Mucosa of descending colon (tissue), 3 donors: ENCODE measurements at regions not wholly inside any gene's neighbourhood (a gene's known extent, or its start where the extent isn't known, plus 50 kb on each side); places are given as distances from the start of the nearest gene placed in this dataset.
A peak's percentile ranks its signal among the peaks of the same experiment; 100 is the strongest.

Source experiments
- ATAC-seq: fragments of 200-7000 bp; cut with Tn5 transposase; one replicate; pipeline ENCODE4 v1.9.1; 2020; ENCODE audit warnings: mild to moderate bottlenecking, moderate library complexity
- DNase-seq, 3 donors: peaks; one replicate each; pipeline ENCODE4 v3.0.0-alpha.2; 2020
- H3K36me3 ChIP-seq: fragments of 200-600 bp; one replicate; pipeline ENCODE4 v1.8.0; 2021; ENCODE audit warnings: low read depth, mild to moderate bottlenecking
- H3K4me1 ChIP-seq: fragments of 200-600 bp; one replicate; pipeline ENCODE4 v1.8.0; 2021; ENCODE audit warnings: low read depth, mild to moderate bottlenecking
- H3K4me3 ChIP-seq: fragments of 200-600 bp; one replicate; pipeline ENCODE4 v1.8.0; 2021; ENCODE audit warnings: mild to moderate bottlenecking
- H3K9me3 ChIP-seq: fragments of 200-600 bp; one replicate; pipeline ENCODE4 v1.8.0; 2021; ENCODE audit warnings: mild to moderate bottlenecking
- intact Hi-C, 2 donors: fragments of 100-400 bp; cut with DNase I in 1 of 2; cut with micrococcal nuclease in 1 of 2; formaldehyde crosslinking; loops; one replicate each; pipeline versions ENCODE4 v1.11.0 to v1.11.1; 2022; cut with DNase I, micrococcal nuclease
- TF ChIP-seq, protein P1 (sequence below): fragments of 200-600 bp; IDR thresholded peaks from one replicate; pipeline ENCODE4 v1.8.0; 2022; ENCODE audit warnings: antibody characterized with exemption, mild to moderate bottlenecking
- donor health status: DM: no; HTN: no; CAD: no; lungs with moderate emphysema.
- donor health status: DM: no; HTN: no; CAD: no.
- donor health status: DM: no; HTN: yes; CAD: no.

DNA sequence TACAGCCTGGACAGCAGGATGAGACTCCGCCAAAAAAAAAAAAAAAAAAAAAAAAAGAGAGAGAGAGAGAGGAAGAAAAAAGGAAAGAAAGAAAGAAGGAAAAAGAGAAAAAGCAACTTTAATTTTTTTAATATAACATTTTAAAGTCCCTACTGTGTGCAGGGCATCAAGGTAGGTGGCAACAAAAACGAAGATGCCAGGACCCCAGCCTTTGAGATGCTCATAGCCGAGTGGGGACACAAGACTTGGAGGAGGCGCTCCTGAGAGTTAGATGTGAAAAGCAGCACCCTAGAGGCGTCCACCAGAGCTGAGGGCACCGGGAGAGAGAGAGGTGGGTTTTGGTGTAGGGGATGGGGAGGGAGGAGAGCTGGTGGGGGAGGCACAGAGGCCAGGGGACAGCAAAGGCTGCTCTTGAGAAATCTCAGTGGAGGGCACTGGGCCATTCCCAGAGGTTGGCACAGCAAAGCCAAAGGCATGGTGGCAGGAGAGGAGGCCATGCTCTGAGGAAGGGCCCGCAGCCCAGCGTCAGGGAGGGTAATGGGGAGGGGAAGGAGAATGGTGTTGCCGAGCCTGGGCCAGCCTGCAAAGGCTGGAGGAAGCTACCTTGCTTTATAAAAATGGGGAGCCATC is 135.6 kb downstream of the C9orf50 start:
- intact Hi-C loops: loop anchor here in 1 of 2 donors (10.0 kb wide), 2 partner anchors 120 to 310 kb away; partner anchors contain the start of gene IER5L
- Histone ChIP-seq H3K9me3 (no peaks in the 10 kb centered on the region), H3K4me3 (no peak overlapping the region), H3K36me3 (no peaks in the 10 kb centered on the region), H3K4me1 (peaks cover 32% of the 10 kb centered on the region)
- TF ChIP-seq, protein P1, sequence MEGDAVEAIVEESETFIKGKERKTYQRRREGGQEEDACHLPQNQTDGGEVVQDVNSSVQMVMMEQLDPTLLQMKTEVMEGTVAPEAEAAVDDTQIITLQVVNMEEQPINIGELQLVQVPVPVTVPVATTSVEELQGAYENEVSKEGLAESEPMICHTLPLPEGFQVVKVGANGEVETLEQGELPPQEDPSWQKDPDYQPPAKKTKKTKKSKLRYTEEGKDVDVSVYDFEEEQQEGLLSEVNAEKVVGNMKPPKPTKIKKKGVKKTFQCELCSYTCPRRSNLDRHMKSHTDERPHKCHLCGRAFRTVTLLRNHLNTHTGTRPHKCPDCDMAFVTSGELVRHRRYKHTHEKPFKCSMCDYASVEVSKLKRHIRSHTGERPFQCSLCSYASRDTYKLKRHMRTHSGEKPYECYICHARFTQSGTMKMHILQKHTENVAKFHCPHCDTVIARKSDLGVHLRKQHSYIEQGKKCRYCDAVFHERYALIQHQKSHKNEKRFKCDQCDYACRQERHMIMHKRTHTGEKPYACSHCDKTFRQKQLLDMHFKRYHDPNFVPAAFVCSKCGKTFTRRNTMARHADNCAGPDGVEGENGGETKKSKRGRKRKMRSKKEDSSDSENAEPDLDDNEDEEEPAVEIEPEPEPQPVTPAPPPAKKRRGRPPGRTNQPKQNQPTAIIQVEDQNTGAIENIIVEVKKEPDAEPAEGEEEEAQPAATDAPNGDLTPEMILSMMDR: no peak
- no peak for DNase-seq
- ATAC-seq: no peak

DNA sequence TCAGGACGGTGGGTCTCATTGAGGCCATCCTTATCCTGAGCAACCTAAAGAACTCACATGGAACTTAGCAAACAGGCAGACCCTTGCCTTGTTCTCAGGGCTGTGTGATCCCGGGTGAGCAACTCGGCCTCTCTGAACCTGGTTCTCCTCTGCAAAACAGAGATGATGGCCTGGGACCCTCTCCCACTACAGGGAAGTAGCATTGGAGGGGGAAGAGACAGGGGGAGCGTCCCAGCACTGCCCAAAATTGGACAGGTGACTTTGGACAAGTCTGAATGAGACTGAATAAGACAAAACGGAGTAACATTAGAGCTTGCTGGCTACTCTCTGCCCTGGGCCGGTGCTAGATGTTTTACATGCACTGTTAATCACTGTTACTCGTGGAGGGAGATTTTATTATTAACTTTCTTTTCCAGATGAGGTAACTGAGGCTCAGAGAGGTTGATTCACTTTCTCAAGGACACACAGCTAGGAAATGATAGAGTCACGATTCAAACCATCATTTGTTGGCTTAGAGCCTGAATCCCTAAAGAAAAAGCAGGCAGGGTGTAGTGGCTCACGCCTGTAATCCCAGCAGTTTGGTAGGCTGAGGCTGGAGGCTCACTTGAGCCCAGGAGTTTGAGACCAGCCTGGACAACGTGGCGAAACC is 136.4 kb downstream of the C9orf50 start:
- TF ChIP-seq, protein P1: no peak
- intact Hi-C loops: loop anchor here in 1 of 2 donors (10.0 kb wide), 2 partner anchors 120 to 310 kb away; partner anchors contain the start of gene IER5L
- Histone ChIP-seq H3K4me3 (no peak overlapping the region), H3K36me3 (no peaks in the 10 kb centered on the region), H3K4me1 (peaks cover 24% of the 10 kb centered on the region), H3K9me3 (no peaks in the 10 kb centered on the region)
- DNase-seq: no peak
- ATAC-seq: no peak

DNA sequence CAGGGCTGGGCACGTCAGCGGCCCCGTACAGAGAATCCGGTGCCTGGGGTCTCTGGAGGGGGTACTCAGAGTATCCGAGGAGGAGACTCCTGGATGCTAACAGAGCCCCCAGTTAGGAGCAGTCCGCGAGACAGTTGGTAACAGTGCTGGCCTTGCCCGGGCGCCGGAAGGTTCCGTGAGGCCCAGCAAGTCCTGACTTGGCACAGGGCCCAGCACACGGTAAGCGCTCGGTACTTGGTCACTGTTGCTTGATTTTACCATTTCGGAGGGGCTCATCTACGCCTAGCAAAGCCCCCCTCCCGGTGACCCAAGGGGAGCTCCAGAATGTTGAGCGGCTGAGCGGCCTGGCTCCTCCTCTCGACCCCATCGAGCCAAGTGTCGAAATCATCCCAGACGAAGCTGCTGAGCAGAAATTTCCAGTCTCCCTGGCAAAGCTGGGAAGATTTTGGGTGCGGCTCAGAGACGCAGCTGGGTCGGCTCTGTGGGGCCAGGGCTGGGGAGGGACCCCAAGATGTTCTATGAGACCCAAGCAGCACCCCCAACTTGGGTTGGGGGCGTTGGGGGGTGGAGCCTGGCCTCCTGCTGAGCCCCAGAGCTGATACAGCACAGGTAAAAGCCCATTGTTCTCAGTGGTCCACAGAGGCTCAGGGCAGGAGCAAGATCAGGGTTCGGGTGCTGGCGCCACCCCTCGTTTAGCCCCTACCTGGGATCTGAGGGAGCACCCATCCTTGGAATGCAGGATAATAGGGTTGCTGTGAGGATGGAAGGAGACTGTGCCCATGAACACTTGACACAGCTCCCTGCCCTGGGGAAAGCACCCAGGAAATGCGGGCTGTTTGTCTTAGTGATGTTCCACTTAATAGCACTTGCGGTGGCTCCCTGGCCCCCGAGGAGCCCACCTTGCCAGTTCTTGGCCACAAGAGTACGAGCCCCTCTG is 137.2 kb downstream of the C9orf50 start:
- H3K36me3 ChIP-seq: no peaks in the 10 kb centered on the region
- H3K4me3 ChIP-seq: no peak overlapping the region
- intact Hi-C loops: loop anchor here in 1 of 2 donors (10.0 kb wide), 2 partner anchors 121 to 309 kb away; partner anchors contain the start of gene IER5L
- peaks cover 17% of the 10 kb centered on the region for H3K4me1 ChIP-seq
- no peaks in the 10 kb centered on the region for H3K9me3 ChIP-seq
- TF ChIP-seq, protein P1: no peak
- DNase-seq (peak; percentile 79 to 83 (median 83)), ATAC-seq (peak; percentile 47)

DNA sequence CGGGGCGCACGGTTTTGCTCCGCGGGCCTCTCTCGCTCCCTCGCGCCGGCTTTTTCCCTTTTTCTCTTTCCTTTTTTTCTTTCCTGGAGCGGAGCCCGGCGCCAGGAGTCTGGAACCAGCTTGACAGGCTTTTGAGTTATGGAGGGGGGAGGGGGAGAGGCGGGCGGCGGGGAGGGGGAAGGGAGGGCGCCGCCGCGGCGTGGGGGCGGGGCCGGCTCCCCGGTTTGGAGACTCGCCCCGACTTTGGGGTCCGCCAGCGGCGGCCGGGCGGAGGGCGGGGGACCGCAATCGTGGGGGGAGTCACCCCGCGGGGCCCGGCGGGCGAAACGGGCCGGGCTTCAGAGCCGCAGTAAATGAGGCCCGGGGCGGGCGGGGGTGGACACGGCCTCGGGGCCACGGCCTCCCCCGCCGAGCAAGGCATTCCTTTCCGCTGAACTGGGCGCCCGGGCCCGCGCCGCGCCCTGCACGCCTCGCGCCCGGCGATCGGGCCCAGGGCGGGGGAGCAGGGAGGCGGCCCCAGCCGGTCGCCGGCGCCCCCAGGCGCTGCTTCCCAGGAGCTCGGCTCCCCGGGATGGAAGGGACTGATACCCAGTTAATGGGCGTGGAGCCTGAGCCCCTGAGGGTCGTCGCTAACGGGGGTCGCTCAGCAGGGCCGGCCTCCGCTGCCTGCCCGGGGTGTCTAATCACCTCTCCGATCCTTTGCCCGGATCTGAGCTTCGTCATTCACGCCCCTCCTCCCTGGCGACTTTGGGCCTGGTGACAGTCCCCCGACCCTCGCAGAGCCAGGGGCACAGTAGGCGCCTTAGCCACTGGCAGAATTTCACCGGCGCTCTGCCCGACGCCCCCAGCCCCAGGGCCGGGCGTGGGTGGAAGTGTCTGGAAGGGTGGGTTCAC is 138.1 kb downstream of the C9orf50 start:
- Histone ChIP-seq H3K36me3 (no peaks in the 10 kb centered on the region), H3K4me1 (peaks cover 17% of the 10 kb centered on the region), H3K9me3 (no peaks in the 10 kb centered on the region), H3K4me3 (peak overlapping the region; percentile 17)
- TF ChIP-seq, protein P1: no peak
- intact Hi-C loops: loop anchor here in 1 of 2 donors (10.0 kb wide), 2 partner anchors 122 to 308 kb away; partner anchors contain the start of gene IER5L
- peak; percentile 81 to 92 (median 88) for DNase-seq
- peak; percentile 80 for ATAC-seq
